Upper lobe of left lung (tissue), 4 donors: ENCODE measurements at regions not wholly inside any gene's neighbourhood (a gene's known extent, or its start where the extent isn't known, plus 50 kb on each side); places are given as distances from the start of the nearest gene placed in this dataset.

ENCODE experiments used
- POLR2A ChIP-seq, 4 donors: fragments of 450-650 bp; IDR thresholded peaks; one replicate each; pipeline ENCODE4 v1.5.1; 2016 to 2017; ENCODE audit warnings: antibody characterized with exemption in 4 of 4, mild to moderate bottlenecking in 2 of 4
- TF ChIP-seq, protein P1 (sequence below), 6 experiments: fragments of 450-650 bp in 4 of 6; fragments of 200-600 bp in 2 of 6; sonication (generic) in 2 of 6; IDR thresholded peaks; one replicate each; pipeline ENCODE4 v1.5.1; 2016 to 2019; ENCODE audit warnings: antibody characterized with exemption in 6 of 6

GRCh38 chr5:145160679-145161078, 674.5 kb downstream of the PRELID2 start:
- TF ChIP-seq, protein P1, sequence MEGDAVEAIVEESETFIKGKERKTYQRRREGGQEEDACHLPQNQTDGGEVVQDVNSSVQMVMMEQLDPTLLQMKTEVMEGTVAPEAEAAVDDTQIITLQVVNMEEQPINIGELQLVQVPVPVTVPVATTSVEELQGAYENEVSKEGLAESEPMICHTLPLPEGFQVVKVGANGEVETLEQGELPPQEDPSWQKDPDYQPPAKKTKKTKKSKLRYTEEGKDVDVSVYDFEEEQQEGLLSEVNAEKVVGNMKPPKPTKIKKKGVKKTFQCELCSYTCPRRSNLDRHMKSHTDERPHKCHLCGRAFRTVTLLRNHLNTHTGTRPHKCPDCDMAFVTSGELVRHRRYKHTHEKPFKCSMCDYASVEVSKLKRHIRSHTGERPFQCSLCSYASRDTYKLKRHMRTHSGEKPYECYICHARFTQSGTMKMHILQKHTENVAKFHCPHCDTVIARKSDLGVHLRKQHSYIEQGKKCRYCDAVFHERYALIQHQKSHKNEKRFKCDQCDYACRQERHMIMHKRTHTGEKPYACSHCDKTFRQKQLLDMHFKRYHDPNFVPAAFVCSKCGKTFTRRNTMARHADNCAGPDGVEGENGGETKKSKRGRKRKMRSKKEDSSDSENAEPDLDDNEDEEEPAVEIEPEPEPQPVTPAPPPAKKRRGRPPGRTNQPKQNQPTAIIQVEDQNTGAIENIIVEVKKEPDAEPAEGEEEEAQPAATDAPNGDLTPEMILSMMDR (IDR thresholded peaks at IDR 0.05) = no peak
- no peak for TF ChIP-seq POLR2A (IDR thresholded peaks at IDR 0.05)
